IPS DF 6.9 (cell line): ENCODE measurements at regions not wholly inside any gene's neighbourhood (a gene's known extent, or its start where the extent isn't known, plus 50 kb on each side); places are given as distances from the start of the nearest gene placed in this dataset.
"Not testable (repeated sequence)": the region's sequence is repeated elsewhere in the genome, so short reads cannot be mapped to it uniquely, and the experiment has no call there.

Experiments
- DNase-seq: peaks from one replicate; pipeline ENCODE4 v3.0.0-alpha.2; 2013; ENCODE audit warnings: low read depth, low spot score
- H3K27ac ChIP-seq: one replicate; pipeline ENCODE4 v1.5.1; 2013; ENCODE audit warnings: low read length, control low read depth
- H3K27me3 ChIP-seq: 2 replicates; pipeline ENCODE4 v1.6.1; 2013; ENCODE audit warnings: mild to moderate bottlenecking, low read length; ENCODE audit not compliant: control insufficient read depth, insufficient read depth
- H3K36me3 ChIP-seq: 2 replicates; pipeline ENCODE4 v1.6.1; 2013; ENCODE audit warnings: low read length; ENCODE audit not compliant: control insufficient read depth, insufficient read depth
- H3K4me1 ChIP-seq: 2 replicates; pipeline ENCODE4 v1.6.1; 2013; ENCODE audit warnings: low read length; ENCODE audit not compliant: control insufficient read depth, insufficient read depth
- H3K4me3 ChIP-seq: 2 replicates; pipeline ENCODE4 v1.5.1; 2013; ENCODE audit warnings: mild to moderate bottlenecking, low read length
- H3K9me3 ChIP-seq: 2 replicates; pipeline ENCODE4 v1.6.1; 2013; ENCODE audit warnings: low read length, inconsistent platforms; ENCODE audit not compliant: control insufficient read depth, insufficient read depth
- WGBS: extraction: QIAGEN DNeasy Blood & Tissue Kit; methylation state at CpG from one replicate; pipeline ENCODE4 v1.1.7; 2013; ENCODE audit warnings: mixed read lengths, missing lambda C conversion rate; ENCODE audit not compliant: insufficient read length, insufficient coverage; 5-methylcytosine and 5-hydroxymethylcytosine counted together

DNA sequence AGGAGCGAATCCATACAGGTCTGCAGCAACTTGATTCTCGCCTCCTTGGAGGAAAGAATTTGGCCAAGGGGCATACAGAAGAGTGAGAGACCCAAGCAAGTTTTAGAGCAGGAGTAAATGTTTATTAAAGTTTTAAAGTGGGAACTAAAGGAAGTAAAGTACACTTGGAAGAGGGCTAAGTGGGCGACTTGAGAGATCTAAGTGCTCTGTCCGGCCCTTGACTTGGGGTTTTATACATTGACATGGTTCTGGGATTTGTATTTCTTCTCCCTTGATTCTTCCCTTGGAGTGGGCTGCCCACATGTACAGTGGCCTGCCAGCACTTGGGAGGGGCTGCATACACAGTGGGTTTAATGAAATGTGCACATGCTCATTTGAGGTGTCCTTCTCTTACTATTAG is 421.2 kb downstream of the TMEM121 start:
- Histone ChIP-seq H3K4me1 (no peaks in the 10 kb centered on the region), H3K4me3 (no peak overlapping the region), H3K27ac (no peak overlapping the region), H3K36me3 (no peaks in the 10 kb centered on the region), H3K27me3 (no peaks in the 10 kb centered on the region), H3K9me3 (peaks cover 12% of the 10 kb centered on the region)
- no peak for DNase-seq
- no CpG with 5 or more reads among the region's 4 CpGs for WGBS

DNA sequence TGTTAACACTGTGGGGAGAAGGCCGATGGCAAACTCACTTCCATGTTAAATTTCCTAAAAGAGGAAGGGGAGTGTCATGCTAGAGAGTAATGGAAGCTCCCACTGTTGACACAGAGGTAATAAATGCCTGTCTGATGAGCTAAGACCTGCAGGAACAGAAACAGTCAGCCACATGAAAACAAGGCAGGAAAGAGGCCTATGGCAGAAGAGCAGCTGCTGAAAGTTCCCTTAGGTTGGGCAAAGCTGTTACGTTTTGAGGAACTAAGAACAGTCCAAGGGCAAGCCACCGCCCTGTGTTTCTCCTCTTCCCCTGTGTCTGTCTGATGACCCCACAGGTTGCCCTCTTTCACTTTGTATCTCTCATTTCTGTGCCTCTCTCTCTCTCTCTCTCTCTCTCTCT is 422.6 kb downstream of the TMEM121 start:
- not testable (repeated sequence) for H3K27me3 ChIP-seq, H3K27ac ChIP-seq, H3K4me1 ChIP-seq, DNase-seq, H3K36me3 ChIP-seq, H3K4me3 ChIP-seq
- no CpG with 5 or more reads among the region's 3 CpGs for WGBS
- H3K9me3 ChIP-seq, result peaks cover 11% of the 10 kb centered on the region

DNA sequence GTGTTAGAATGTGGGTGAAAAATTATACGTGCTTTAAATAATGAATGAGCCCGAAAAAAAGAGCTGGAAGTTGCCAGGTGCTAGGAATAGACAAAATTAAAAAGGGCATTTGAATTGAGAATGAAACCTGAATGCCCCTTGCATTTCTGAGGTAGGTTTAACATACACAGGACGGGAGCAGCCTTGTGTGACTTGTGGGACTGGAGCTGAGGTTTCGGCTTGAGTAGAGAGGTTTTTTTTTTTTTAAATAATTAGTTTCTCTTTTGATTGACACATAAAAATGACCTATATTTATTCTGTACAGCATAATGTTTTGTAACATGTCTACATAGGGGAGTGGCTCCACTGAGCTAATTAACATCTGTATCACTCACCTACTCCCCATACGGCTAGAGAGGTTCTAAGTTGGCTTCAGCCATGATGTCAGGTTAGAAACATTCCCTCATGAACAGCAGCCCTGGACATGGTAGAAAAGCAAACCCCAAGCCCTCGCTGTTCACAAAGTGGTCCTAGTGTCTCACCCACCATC is 424.0 kb downstream of the TMEM121 start:
- H3K4me3 ChIP-seq, H3K9me3 ChIP-seq: not testable (repeated sequence)

DNA sequence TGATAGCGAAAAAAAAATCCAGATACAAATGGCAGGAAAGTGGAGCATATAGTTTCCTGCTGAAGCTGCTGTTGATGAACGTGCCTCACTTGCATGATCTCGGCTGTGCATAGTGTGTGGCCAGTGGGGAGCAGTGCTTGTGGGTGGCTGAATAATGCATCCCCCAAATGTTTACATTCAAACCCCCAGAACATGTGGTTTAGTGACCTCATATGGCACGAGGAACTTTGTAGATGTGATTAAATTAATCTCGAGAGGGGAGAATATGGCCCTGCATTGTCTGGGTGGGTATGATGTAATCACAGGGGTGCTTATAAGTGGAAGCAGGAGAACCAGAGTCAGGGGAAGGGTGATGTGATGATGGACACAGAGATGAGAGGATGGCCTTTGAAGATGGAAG is 425.0 kb downstream of the TMEM121 start:
- no CpG with 5 or more reads among the region's 5 CpGs for WGBS
- peaks cover 3% of the 10 kb centered on the region for H3K9me3 ChIP-seq
- DNase-seq, result no peak
- H3K27me3 ChIP-seq, result no peaks in the 10 kb centered on the region
- H3K27ac ChIP-seq, result no peak overlapping the region
- no peak overlapping the region for H3K4me3 ChIP-seq
- H3K36me3 ChIP-seq, result no peaks in the 10 kb centered on the region
- no peaks in the 10 kb centered on the region for H3K4me1 ChIP-seq

More for the DNA sequence above, 424.0 kb downstream of the TMEM121 start:
- WGBS, result no CpG with 5 or more reads among the region's 6 CpGs
- DNase-seq, H3K4me1 ChIP-seq, H3K36me3 ChIP-seq, H3K27me3 ChIP-seq, H3K27ac ChIP-seq: not testable (repeated sequence)

- H3K36me3 ChIP-seq, result no peaks in the 10 kb centered on the region
- H3K27me3 ChIP-seq, result no peaks in the 10 kb centered on the region
- H3K4me1 ChIP-seq, result no peaks in the 10 kb centered on the region
- no peak overlapping the region for H3K4me3 ChIP-seq
- peaks cover 3% of the 10 kb centered on the region for H3K9me3 ChIP-seq
- DNase-seq, result no peak
- WGBS, result no CpG with 5 or more reads among the region's 5 CpGs
- H3K27ac ChIP-seq, result no peak overlapping the region
Observed at GRCh38 chr14:105952222-105952621, 425.8 kb downstream of the TMEM121 start.

DNA sequence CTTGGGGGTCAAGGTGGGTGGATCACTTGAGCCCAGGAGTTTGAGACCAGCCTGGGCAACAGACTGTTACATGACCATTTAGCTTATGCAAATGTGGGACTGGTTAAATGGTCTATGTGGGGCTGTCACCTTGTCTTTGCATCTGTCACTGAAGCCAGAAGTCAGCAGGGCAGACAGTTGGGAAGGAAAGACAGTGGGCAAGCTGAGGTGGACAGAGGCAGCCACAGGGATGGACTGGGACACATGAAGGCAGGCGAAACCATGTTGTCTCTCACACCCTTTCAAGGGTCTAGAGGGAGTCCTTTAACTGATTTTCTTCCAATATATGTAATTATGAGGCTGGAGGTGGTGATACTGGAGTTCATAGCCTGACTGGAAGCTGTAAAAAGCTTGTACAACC is 426.4 kb downstream of the TMEM121 start:
- Histone ChIP-seq H3K27ac (no peak overlapping the region), H3K9me3 (peaks cover 3% of the 10 kb centered on the region), H3K27me3 (no peaks in the 10 kb centered on the region), H3K4me3 (no peak overlapping the region), H3K36me3 (no peaks in the 10 kb centered on the region), H3K4me1 (no peaks in the 10 kb centered on the region)
- DNase-seq, result no peak
- WGBS, result no CpG with 5 or more reads among the region's 1 CpG

DNA sequence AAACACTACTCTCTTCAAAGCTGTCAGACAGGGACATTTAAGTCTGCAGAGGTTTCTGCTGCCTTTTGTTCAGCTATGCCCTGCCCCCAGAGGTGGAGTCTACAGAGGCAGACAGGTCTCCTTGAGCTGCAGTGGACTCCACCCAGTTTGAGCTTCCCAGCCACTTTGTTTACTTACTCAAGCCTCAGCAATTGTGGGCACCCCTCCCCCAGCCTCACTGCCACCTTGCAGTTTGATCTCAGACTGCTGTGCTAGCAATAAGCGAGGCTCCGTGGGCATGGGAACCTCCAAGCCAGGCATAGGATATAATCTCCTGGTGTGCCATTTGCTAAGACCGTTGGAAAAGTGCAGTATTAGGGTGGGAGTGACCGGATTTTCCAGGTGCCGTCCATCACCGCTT is 435.2 kb downstream of the TMEM121 start:
- WGBS, result no CpG with 5 or more reads among the region's 6 CpGs
- H3K9me3 ChIP-seq, H3K36me3 ChIP-seq, DNase-seq, H3K4me1 ChIP-seq, H3K27me3 ChIP-seq, H3K4me3 ChIP-seq, H3K27ac ChIP-seq: not testable (repeated sequence)

DNA sequence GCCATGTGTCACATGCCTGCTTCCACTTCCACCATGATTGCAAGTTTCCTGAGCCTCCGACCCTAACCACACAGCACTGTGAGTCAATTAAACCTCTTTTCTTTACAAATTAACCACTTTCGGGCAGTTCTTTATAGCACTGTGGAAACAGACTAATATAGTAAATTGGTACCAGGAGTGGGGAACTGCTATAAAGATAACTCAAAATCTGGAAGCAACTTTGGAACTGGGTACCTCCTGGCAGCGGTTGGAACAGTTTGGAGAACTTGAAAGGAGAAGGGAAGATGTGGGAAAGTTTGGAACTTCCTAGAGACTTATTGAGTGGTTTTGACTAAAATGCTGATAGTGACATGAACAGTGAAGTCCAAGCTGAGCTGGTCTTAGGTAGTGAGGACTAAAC is 436.1 kb downstream of the TMEM121 start:
- H3K4me3 ChIP-seq, result no peak overlapping the region
- no peak for DNase-seq

GRCh38 chr14:105968291-105968690 is 441.9 kb downstream of the TMEM121 start:
- Histone ChIP-seq H3K4me3 (no peak overlapping the region), H3K9me3 (peaks cover 2% of the 10 kb centered on the region; the same call in 1 of the 2 replicates), H3K4me1 (no peaks in the 10 kb centered on the region), H3K36me3 (no peaks in the 10 kb centered on the region), H3K27ac (no peak overlapping the region), H3K27me3 (no peaks in the 10 kb centered on the region)
- no peak for DNase-seq
- WGBS, result no CpG with 5 or more reads among the region's 11 CpGs

More for the DNA sequence above, 436.1 kb downstream of the TMEM121 start:
- H3K9me3 ChIP-seq, result 0 out of 2 replicates have a peak, but pooled peaks cover 2% of the 10 kb centered on the region
- H3K36me3 ChIP-seq, result no peaks in the 10 kb centered on the region
- no CpG with 5 or more reads among the region's 3 CpGs for WGBS
- H3K4me1 ChIP-seq, result no peaks in the 10 kb centered on the region
- H3K27ac ChIP-seq, result no peak overlapping the region
- no peaks in the 10 kb centered on the region for H3K27me3 ChIP-seq

DNA sequence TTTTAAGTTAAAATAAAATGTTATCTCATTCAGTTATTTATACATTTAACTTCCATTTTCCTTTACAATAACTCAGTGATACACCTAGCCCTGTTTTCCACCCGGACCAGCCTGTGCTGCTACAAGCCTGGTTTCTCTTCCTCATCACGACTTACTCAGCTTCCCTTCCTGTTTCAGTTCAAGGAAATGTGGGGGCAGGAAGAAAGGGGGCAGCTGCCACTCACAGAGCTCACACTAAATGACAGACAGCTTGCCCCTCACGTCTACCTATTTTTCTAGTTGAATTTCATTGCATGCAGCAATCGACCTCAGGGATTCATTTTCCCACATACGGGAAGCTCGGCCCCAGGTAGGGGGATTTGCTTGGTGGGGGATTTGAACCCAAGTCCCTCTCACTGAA is 442.6 kb downstream of the TMEM121 start:
- not testable (repeated sequence) for DNase-seq, H3K27ac ChIP-seq, H3K36me3 ChIP-seq, H3K9me3 ChIP-seq, H3K4me3 ChIP-seq, H3K4me1 ChIP-seq, H3K27me3 ChIP-seq
- WGBS, result no CpG with 5 or more reads among the region's 6 CpGs

GRCh38 chr14:105970821-105971220 is 444.4 kb downstream of the TMEM121 start:
- not testable (repeated sequence) for H3K4me1 ChIP-seq, H3K9me3 ChIP-seq, H3K27ac ChIP-seq, H3K4me3 ChIP-seq, DNase-seq, H3K27me3 ChIP-seq, H3K36me3 ChIP-seq
- no CpG with 5 or more reads among the region's 8 CpGs for WGBS
